NCI-H2107 treated with DMSO at 0.1 percent for 48 hours (cell line): ENCODE measurements at regions not wholly inside any gene's neighbourhood (a gene's known extent, or its start where the extent isn't known, plus 50 kb on each side); places are given as distances from the start of the nearest gene placed in this dataset.
"Not testable (repeated sequence)": the region's sequence is repeated elsewhere in the genome, so short reads cannot be mapped to it uniquely, and the experiment has no call there.

ENCODE experiments used
- DNase-seq: peaks from one replicate; lab custom pipeline; 2025; ENCODE audit not compliant: unreplicated experiment; lab: John Stamatoyannopoulos, UW

- no peak for DNase-seq
These were observed 108.4 kb upstream of the DAB1 start for GRCh38 chr1:57532299-57532698.

- DNase-seq: not testable (repeated sequence)
These were observed 107.0 kb upstream of the DAB1 start for GRCh38 chr1:57530911-57531260.

- DNase-seq: no peak
These were observed 106.5 kb upstream of the DAB1 start for GRCh38 chr1:57530206-57530910.

- DNase-seq: no peak
These were observed 98.7 kb upstream of the DAB1 start for GRCh38 chr1:57522575-57522974.

- DNase-seq: no peak
These were observed 97.1 kb upstream of the DAB1 start for GRCh38 chr1:57520743-57521515.

- no peak for DNase-seq
These were observed 94.6 kb upstream of the DAB1 start for GRCh38 chr1:57518496-57518895.

GRCh38 chr1:57517587-57518374 is 93.9 kb upstream of the DAB1 start:
- peak; percentile 89 for DNase-seq

- peak; percentile 50 for DNase-seq
These were observed 88.5 kb upstream of the DAB1 start for GRCh38 chr1:57512386-57512785.

GRCh38 chr1:57506941-57507340 is 83.1 kb upstream of the DAB1 start:
- DNase-seq: no peak

GRCh38 chr1:57503337-57503736 is 79.5 kb upstream of the DAB1 start:
- no peak for DNase-seq

- DNase-seq: no peak
These were observed 76.4 kb upstream of the DAB1 start for GRCh38 chr1:57500136-57500830.

- no peak for DNase-seq
These were observed 70.7 kb upstream of the DAB1 start for GRCh38 chr1:57494530-57495079.

- no peak for DNase-seq
These were observed 68.8 kb upstream of the DAB1 start for GRCh38 chr1:57492586-57493226.

- no peak for DNase-seq
These were observed 65.6 kb upstream of the DAB1 start for GRCh38 chr1:57489358-57490036.

- no peak for DNase-seq
These were observed 61.8 kb upstream of the DAB1 start for GRCh38 chr1:57485643-57486042.

GRCh38 chr1:57483954-57484353 is 60.1 kb upstream of the DAB1 start:
- no peak for DNase-seq

GRCh38 chr1:57479471-57479870 is 55.6 kb upstream of the DAB1 start:
- no peak for DNase-seq

- no peak for DNase-seq
These were observed 51.5 kb upstream of the DAB1 start for GRCh38 chr1:57475366-57475765.

- no peak for DNase-seq
These were observed 50.4 kb upstream of the DAB1 start for GRCh38 chr1:57474137-57474750.
